IPS-NIHi11 (cell line): ENCODE measurements at regions not wholly inside any gene's neighbourhood (a gene's known extent, or its start where the extent isn't known, plus 50 kb on each side); places are given as distances from the start of the nearest gene placed in this dataset.
A peak's percentile ranks its signal among the peaks of the same experiment; 100 is the strongest.

Experiments used
- DNase-seq: peaks from one replicate; pipeline ENCODE4 v3.0.0; 2012; ENCODE audit warnings: mixed read lengths, low spot score

GRCh38 chr5:2240118-2240904 lies 357.6 kb upstream of the IRX4 start:
- no peak for DNase-seq

DNA sequence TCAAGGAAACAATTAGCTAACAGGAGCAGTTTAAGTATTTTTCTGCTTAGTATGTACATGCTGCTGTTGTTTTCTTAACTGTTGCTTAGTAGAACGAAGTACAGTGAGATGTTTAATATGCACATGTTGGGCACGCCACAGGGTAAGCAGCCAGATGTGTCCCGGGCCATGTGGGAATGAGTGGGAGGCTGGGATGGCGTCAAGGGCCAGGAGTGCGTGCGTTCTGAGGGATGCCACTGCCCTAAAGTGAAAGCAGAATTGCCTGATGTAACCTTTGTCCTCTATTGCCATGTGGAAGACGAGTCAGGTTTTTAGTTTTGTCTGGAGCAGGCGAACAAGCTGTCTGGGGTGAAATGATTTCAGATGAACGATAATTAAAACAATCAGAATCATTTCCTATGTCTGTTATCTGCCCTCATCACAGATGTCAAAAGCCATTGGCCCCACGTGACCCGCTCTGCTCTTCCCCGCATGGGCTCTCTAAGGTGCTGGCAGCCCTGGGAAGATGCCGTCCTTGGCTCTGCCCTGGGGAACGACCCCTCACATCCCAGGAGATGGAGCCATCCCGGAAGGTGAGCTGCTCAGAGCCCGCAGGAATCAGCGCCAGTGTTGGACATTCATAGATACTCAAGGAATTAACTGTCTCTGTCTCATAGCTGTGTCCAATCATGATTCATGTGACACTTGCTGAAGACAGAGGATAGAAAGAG lies 356.6 kb upstream of the IRX4 start:
- no peak for DNase-seq

- DNase-seq = no peak
Measured at GRCh38 chr5:2238732-2239131, 356.0 kb upstream of the IRX4 start.

- DNase-seq = no peak
Measured at GRCh38 chr5:2227433-2227832, 344.7 kb upstream of the IRX4 start.

DNA sequence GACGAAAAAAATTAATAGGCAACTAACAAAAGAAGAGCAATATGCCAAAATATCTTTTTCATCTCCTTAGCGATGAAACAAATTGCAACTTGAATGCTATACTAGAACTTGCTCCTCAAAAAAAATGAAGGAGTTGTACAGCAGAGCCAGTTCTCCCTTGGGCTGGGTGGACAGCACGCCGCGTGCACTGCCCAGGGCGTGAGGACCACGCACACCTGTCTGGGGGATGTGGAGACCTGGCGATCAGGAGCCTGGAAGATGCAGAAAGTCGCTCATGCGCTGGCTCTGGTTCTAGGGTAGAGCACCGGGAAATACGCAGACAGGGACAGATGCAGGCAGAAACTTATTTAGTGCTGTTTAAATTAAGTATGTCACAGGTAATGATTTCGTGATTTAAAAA lies 342.0 kb upstream of the IRX4 start:
- no peak for DNase-seq

DNA sequence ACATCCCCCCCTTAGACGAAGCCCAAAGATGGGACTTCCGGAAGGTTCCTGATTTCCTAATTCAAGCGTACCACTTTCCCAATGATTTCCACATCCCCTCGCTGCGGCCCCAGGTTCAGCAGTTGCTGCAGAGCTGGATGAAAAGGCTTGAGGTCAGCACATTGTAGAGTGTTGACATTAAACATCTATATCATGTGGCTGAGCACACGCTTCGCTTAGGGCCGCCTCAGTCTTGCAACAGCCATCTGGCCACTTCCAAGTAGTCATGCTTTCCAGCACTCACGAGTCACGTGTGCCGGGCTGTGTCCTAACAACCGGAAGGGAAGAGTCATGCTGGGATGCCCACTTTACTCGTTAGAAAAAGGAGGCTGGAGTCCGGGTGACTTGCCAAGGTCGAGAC lies 340.6 kb upstream of the IRX4 start:
- DNase-seq = no peak

DNA sequence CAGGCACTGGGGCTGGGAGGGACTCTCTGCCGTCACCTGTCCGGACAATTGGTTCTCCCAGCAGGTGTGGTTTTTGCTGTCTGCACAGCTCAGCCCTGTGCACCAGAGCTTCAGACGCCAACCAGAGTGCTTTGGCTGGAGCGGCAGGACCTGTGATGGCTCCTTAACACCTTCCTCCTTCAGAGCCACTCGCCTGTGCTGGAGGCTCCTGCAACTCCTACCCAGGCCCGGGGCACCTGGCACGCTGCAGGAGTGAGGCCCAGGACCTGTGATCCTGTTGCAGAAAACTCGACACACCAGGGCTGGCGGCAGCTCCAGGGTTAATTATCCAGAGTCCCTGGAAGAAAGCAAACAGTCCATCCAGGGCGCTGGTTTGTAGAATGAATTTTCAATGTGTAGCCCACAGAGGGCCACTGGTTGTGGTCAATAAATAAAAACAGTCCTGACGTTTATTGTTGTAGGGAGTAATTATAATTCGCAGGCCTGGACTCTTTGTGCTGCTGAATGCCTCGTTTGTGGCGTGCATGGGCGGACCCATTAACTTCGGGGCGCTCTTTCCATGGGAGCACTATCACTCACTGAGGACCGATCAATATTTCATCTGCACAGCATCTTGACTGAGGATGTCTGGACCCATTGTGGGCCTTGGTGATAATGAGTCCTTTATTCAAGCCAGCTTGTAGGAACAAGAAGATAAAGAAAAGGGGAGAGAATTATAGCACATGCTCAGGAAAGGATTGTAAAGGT lies 339.7 kb upstream of the IRX4 start:
- no peak for DNase-seq

GRCh38 chr5:2221450-2221849 lies 338.7 kb upstream of the IRX4 start:
- no peak for DNase-seq

GRCh38 chr5:2220741-2221140 lies 338.0 kb upstream of the IRX4 start:
- DNase-seq = no peak

DNA sequence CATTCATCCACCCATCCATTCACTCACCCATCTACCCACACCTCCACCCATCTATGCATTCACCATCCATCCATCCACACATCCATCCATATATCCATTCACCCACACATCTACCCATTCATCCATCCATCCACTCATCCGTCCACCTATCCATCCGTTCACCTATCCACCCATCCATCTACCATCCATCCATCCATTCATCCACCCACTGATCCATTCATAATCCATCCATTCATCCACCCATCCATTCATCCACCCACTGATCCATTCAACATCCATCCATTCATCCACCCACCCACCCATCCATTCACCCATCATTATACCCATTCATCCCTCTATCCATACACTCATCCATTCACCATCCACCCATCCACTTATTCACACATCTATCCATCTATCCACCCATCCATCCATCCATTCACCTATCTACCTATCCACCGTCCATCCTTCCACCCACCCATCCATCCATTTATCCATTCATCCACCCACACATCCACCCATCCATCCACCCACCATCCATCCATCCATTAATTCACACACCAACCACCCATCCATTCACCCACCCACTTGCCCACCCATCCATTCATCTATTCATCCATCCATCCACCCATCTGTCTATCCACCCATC lies 336.5 kb upstream of the IRX4 start:
- no peak for DNase-seq

GRCh38 chr5:2217219-2217618 lies 334.5 kb upstream of the IRX4 start:
- DNase-seq = no peak

DNA sequence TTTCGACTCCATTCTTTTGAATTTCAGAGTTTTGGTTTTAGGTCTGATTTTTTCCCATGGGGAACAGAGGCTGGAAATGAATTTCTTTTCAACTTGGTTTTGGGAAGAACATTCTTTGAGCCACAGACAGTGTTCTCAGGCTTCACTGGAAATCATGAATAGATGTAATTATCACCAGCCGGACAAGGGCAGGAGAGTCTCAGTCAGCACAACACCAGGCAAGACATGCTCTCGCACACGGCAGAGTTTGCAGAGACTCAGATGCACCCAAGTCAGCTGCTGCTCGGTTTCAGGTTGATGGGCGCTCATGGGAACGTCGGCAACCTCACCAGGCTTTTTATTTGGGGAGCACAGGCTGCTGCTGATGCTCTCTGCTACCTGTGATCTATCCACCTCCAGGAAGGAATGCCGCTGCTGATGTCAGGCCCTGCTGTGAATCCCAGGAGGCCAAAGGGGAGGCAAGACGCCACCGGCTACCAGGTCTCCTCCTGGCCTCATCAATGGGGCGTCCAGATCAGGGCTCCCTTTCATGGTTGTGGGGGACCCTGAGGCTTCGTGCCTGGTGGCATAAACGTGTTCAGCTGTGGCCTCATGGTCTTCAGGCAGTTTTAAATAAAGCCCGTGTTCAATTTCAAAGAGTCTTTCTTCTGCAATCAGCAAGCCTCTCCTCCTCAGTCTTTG lies 332.3 kb upstream of the IRX4 start:
- DNase-seq = no peak

DNA sequence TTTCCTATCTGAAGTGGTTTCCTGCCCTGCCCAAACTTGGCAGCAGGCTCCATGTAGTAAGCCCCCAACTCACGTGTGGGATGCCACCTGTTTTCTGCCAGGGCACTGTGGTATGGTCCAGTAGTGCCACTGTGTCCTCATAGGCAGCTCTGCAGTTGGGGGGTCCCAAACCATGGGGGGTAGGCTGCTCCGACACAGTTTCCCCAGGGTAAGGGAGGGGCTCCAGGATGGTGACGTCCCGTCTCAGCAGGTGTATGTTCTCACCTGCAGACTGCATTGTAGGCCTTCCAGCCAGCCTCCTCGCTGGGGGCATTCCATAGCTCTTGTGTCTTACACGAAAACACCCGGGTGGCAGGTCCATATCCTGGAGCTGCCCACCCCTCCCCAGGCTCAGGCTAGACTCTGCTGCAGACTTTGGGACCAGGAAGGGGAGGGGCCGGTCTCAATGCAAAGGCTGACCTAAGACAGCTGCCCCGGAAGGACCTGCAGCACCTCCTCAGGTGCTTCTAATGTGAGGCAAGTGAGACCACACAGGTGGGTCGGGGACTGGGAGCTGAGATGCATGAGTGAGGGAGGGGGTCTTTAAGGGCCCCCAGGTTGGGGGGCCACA lies 330.5 kb upstream of the IRX4 start:
- DNase-seq = no peak

GRCh38 chr5:2212481-2212880 lies 329.8 kb upstream of the IRX4 start:
- DNase-seq = no peak

DNA sequence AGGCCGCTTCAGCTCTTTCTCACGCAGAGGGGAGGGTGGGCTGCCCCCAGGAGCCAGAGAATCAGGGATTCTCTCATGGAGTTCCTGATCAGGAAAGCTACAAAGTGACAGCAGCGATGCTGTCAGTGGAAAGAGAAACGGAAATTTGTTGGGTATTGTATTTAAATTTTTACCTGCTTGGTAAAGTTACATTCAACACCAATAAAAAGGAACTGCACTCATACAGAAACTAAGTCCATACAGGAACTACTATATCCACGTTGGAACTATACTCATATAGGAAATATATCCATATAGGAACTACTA lies 325.5 kb upstream of the IRX4 start:
- DNase-seq = no peak

DNA sequence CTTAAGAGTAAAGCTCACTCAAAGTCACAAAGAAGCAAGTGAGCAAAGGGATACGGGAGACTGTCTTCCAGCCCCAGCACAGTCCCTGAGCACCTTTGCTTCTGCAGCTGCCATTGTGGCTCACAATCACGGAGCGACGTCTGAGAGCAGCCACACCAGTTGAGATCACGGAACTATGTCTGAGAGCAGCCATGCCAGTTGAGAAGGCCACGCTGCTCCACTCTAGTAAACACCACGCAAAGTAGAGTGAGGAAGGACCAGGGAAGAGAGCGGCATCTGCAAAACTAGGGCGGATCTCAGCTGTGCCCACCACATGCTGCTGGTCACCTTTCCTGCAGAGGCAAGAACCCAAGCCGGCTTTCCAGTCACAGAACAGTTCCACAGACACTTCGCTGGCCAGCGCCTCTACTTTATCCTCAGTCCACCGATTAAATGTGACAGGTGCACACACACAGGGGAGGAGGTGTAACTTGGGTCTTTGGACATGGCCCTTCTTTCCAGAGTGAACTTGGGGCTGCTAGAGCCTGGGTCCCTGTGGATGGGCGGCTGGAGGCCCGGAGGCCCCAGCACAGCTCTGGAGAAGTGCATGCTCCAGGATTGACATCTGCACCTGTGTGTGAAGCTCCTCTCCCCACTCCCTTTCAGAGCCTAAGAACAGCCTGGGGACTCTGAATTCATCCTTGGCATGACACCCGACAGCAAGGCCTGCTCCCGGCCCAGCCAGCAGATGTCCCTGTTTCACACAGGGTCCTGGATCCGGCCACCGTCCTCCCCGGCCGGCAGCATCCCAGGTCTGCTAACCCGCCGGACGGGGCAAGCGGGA lies 324.9 kb upstream of the IRX4 start:
- DNase-seq = peak; percentile 82

- no peak for DNase-seq
Measured at GRCh38 chr5:2207109-2207399, 324.3 kb upstream of the IRX4 start.

DNA sequence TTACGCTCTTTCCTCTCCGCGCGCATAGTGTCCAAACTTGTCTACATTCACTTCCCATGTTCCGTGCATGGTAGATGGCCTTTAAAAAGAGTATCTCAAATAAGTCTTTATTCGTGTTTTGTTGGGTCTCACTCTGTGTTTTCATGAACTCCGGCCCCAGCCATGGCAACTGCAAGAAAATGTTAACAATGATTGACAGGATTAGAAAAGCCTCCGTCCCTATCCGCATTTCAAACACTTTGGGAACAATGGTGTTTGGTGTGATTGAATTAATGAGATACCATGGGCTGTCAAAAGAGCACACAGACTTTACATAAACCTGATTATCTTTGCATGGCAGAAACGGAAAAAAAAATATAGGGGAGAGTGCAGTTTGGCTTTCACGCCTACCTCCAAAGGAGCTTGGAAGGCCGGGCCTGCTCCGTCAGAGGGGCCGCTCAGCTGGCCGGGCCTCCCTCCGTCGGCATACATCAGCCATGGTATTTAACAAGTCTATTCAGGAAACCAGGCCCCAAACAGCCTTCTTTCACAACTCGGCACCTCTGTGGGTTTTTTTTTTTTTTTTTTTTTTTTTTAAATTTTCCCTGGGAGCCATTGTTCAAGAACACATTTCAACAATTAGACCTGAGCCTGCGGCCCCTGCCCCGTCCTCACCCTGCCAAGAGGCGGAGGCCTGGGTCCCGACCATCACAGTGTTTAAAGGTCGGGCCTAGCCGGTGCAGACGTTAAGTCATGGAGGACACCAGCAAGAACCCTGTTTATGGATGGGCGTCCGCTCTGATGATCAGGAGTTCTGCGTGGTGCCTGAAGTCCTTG lies 323.8 kb upstream of the IRX4 start:
- DNase-seq = no peak

DNA sequence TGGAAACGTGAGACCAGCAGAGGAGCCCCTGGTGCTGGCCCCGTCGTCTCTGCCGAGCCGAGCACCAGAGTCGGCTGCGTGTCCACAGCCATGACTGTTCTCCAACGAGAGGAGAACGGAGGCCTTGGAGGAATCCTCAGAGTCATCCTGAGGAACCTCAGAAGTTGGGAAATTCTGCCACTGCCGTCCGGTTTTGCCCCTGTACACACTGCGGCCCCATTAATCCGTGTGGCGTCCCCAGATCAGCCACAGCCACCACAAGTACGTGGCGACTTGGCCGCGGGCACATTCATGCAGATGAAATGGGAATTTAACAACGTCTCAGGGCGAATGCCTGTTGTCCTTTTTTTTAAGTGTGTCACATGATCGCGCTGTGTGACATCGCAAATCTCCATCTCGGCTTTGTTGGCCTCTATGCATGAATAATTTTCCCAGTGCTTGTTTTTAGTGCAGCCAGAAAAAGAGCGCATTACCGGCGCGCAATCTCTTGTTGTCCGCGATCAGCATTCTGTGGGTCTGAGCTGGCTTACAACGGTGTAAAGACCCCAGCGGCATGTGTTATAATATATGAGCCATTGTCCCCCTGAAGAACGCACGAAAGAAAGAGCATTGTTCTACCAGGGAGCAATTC lies 323.0 kb upstream of the IRX4 start:
- DNase-seq = no peak

- no peak for DNase-seq
Measured at GRCh38 chr5:2205185-2205585, 322.5 kb upstream of the IRX4 start.
